ENCODE measurements at regions not wholly inside any gene's neighbourhood (a gene's known extent, or its start where the extent isn't known, plus 50 kb on each side); places are given as distances from the start of the nearest gene placed in this dataset.

GRCh38 chr2:162968306-162968705 lies 129.7 kb upstream of the KCNH7 start:
- Histone ChIP-seq H3K4me3 (ENCODE audit: low read depth in 1 of 2, low read length in 1 of 2) (no peak overlapping the region), H3K4me1 (ENCODE audit: control insufficient read depth in 1 of 2, insufficient read depth in 1 of 2, low read depth in 1 of 2, low read length in 1 of 2) (no peaks in the 10 kb centered on the region), H3K36me3 (no peaks in the 10 kb centered on the region), H3K27ac (no peak overlapping the region), H3K27me3 (no peaks in the 10 kb centered on the region), H3K9me3 (no peaks in the 10 kb centered on the region)
- TF ChIP-seq CTCF (IDR thresholded peaks at IDR 0.05): no peak

DNA sequence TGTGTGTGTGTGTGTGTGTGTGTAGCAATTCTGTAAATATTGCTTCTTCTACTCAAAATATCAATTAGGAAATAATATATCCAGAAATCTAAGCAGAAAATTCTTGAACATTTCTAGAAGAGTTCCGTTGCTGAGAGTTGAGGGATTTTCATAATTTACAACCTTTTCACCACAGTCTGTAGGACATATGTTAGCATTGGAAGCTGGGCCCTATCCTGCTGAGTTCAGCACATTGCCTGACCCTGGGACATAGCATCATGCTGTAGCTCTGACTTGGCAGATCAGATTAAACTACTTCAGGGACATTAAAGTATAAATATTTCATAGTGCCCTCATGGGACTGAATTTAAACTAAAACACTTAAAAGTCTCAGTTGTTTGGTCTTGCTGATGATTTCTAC lies 129.2 kb upstream of the KCNH7 start:
- TF ChIP-seq CTCF (IDR thresholded peaks at IDR 0.05): no peak
- Histone ChIP-seq H3K36me3 (no peaks in the 10 kb centered on the region), H3K4me1 (ENCODE audit: control insufficient read depth in 1 of 2, insufficient read depth in 1 of 2, low read depth in 1 of 2, low read length in 1 of 2) (no peaks in the 10 kb centered on the region), H3K27ac (no peak overlapping the region), H3K27me3 (no peaks in the 10 kb centered on the region), H3K4me3 (ENCODE audit: low read depth in 1 of 2, low read length in 1 of 2) (no peak overlapping the region), H3K9me3 (no peaks in the 10 kb centered on the region)

DNA sequence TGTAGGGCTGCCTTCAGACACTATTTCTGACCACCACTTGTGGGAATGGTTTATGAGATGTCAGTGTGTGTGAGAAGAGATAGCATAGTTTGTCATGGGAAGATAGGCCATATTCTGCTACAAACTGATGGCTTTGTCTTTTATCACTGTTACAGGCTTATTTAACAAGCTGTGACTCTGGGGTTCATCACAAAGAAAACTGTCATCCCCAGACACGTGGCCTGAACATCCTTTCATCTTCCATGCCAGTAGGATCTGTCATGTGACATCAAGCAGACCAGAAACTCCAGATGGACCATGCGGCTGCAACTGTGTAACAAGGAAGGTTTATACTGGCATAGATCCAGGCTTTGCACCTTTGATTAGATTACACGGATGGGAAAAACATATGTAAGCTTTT lies 128.6 kb upstream of the KCNH7 start:
- H3K4me1 ChIP-seq (ENCODE audit: control insufficient read depth in 1 of 2, insufficient read depth in 1 of 2, low read depth in 1 of 2, low read length in 1 of 2): no peaks in the 10 kb centered on the region
- no peaks in the 10 kb centered on the region for H3K36me3 ChIP-seq
- no peak for TF ChIP-seq CTCF (IDR thresholded peaks at IDR 0.05)
- H3K27ac ChIP-seq: no peak overlapping the region
- no peak overlapping the region for H3K4me3 ChIP-seq (ENCODE audit: low read depth in 1 of 2, low read length in 1 of 2)
- H3K9me3 ChIP-seq: no peaks in the 10 kb centered on the region
- no peaks in the 10 kb centered on the region for H3K27me3 ChIP-seq

- H3K27ac ChIP-seq: no peak overlapping the region
- no peaks in the 10 kb centered on the region for H3K36me3 ChIP-seq
- no peak overlapping the region for H3K4me3 ChIP-seq (ENCODE audit: low read depth in 1 of 2, low read length in 1 of 2)
- H3K27me3 ChIP-seq: no peaks in the 10 kb centered on the region
- TF ChIP-seq CTCF (IDR thresholded peaks at IDR 0.05): no peak
- no peaks in the 10 kb centered on the region for H3K9me3 ChIP-seq
- H3K4me1 ChIP-seq (ENCODE audit: control insufficient read depth in 1 of 2, insufficient read depth in 1 of 2, low read depth in 1 of 2, low read length in 1 of 2): no peaks in the 10 kb centered on the region
Measured at GRCh38 chr2:162965191-162965590, 126.6 kb upstream of the KCNH7 start.

GRCh38 chr2:162964513-162964912 lies 125.9 kb upstream of the KCNH7 start:
- H3K27me3 ChIP-seq: no peaks in the 10 kb centered on the region
- H3K4me3 ChIP-seq (ENCODE audit: low read depth in 1 of 2, low read length in 1 of 2): no peak overlapping the region
- no peak for TF ChIP-seq CTCF (IDR thresholded peaks at IDR 0.05)
- H3K36me3 ChIP-seq: no peaks in the 10 kb centered on the region
- H3K27ac ChIP-seq: no peak overlapping the region
- H3K9me3 ChIP-seq: no peaks in the 10 kb centered on the region
- no peaks in the 10 kb centered on the region for H3K4me1 ChIP-seq (ENCODE audit: control insufficient read depth in 1 of 2, insufficient read depth in 1 of 2, low read depth in 1 of 2, low read length in 1 of 2)

- Histone ChIP-seq H3K4me3 (ENCODE audit: low read depth in 1 of 2, low read length in 1 of 2) (no peak overlapping the region), H3K9me3 (no peaks in the 10 kb centered on the region), H3K27me3 (no peaks in the 10 kb centered on the region), H3K4me1 (ENCODE audit: control insufficient read depth in 1 of 2, insufficient read depth in 1 of 2, low read depth in 1 of 2, low read length in 1 of 2) (no peaks in the 10 kb centered on the region), H3K27ac (no peak overlapping the region), H3K36me3 (no peaks in the 10 kb centered on the region)
- no peak for TF ChIP-seq CTCF (IDR thresholded peaks at IDR 0.05)
Measured at GRCh38 chr2:162963156-162963555, 124.6 kb upstream of the KCNH7 start.

All from neutrophil (primary cell).